H9 (cell line): ENCODE measurements at regions not wholly inside any gene's neighbourhood (a gene's known extent, or its start where the extent isn't known, plus 50 kb on each side); places are given as distances from the start of the nearest gene placed in this dataset.

ENCODE experiments used
- DNase-seq: peaks from one replicate; pipeline ENCODE4 v3.0.0-alpha.2; 2017
- H2AFZ ChIP-seq: one replicate; pipeline ENCODE4 v1.6.1; 2013; ENCODE audit warnings: mild to moderate bottlenecking, low read length, control low read depth, moderate library complexity
- H2AK5ac ChIP-seq: 2 replicates; pipeline ENCODE4 v1.6.1; 2013; ENCODE audit warnings: low read length, control low read depth, mixed read lengths; ENCODE audit not compliant: insufficient read length
- H2BK120ac ChIP-seq: one replicate; pipeline ENCODE4 v1.6.1; 2013; ENCODE audit warnings: low read depth, mild to moderate bottlenecking, low read length, control low read depth, inconsistent platforms; ENCODE audit not compliant: poor library complexity, severe bottlenecking
- H2BK12ac ChIP-seq: 2 replicates; pipeline ENCODE4 v1.6.1; 2013; ENCODE audit warnings: low read length, control low read depth, mixed read lengths, low read depth; ENCODE audit not compliant: insufficient read length
- H2BK15ac ChIP-seq: 2 replicates; pipeline ENCODE4 v1.6.1; 2013; ENCODE audit warnings: low read depth, low read length, control low read depth
- H2BK20ac ChIP-seq: one replicate; pipeline ENCODE4 v1.6.1; 2013; ENCODE audit warnings: low read depth, mild to moderate bottlenecking, low read length, control low read depth, inconsistent platforms; ENCODE audit not compliant: poor library complexity, severe bottlenecking
- H2BK5ac ChIP-seq: 2 replicates; pipeline ENCODE4 v1.6.1; 2013; ENCODE audit warnings: low read length, control low read depth, mixed read lengths; ENCODE audit not compliant: insufficient read length
- H3K14ac ChIP-seq: 2 replicates; pipeline ENCODE4 v1.6.1; 2013; ENCODE audit warnings: low read length, control low read depth; ENCODE audit not compliant: insufficient read depth
- H3K18ac ChIP-seq: 2 replicates; pipeline ENCODE4 v1.6.1; 2013; ENCODE audit warnings: low read depth, mild to moderate bottlenecking, mixed read lengths, low read length, control low read depth; ENCODE audit not compliant: insufficient read length
- H3K23ac ChIP-seq: 2 replicates; pipeline ENCODE4 v1.6.1; 2013; ENCODE audit warnings: low read length, control low read depth, mixed read lengths, low read depth; ENCODE audit not compliant: insufficient read length
- H3K23me2 ChIP-seq: 2 replicates; pipeline ENCODE4 v1.6.1; 2013; ENCODE audit warnings: low read depth, mild to moderate bottlenecking, mixed read lengths, low read length, control low read depth; ENCODE audit not compliant: insufficient read length, poor library complexity, severe bottlenecking
- H3K27ac ChIP-seq: 2 replicates; pipeline ENCODE4 v1.5.1; 2013; ENCODE audit warnings: low read length, control low read depth, mixed read lengths, low read depth; ENCODE audit not compliant: insufficient read length
- H3K27me3 ChIP-seq: 2 replicates; pipeline ENCODE4 v1.6.1; 2013; ENCODE audit warnings: low read length, control low read depth, inconsistent platforms; ENCODE audit not compliant: insufficient read depth
- H3K4ac ChIP-seq: 2 replicates; pipeline ENCODE4 v1.6.1; 2013; ENCODE audit warnings: low read depth, mild to moderate bottlenecking, control low read depth, inconsistent platforms, low read length, moderate library complexity
- H3K4me1 ChIP-seq: 2 replicates; pipeline ENCODE4 v1.6.1; 2013; ENCODE audit warnings: low read length, control low read depth, inconsistent platforms; ENCODE audit not compliant: insufficient read depth
- H3K4me2 ChIP-seq: 2 replicates; pipeline ENCODE4 v1.6.1; 2013; ENCODE audit warnings: low read length, control low read depth, mixed read lengths; ENCODE audit not compliant: insufficient read length, insufficient read depth
- H3K56ac ChIP-seq: 2 replicates; pipeline ENCODE4 v1.6.1; 2013; ENCODE audit warnings: low read depth, mild to moderate bottlenecking, mixed read lengths, low read length, control low read depth; ENCODE audit not compliant: insufficient read length
- H3K79me1 ChIP-seq: 2 replicates; pipeline ENCODE4 v1.6.1; 2013; ENCODE audit warnings: low read depth, mild to moderate bottlenecking, moderate library complexity, low read length, control low read depth, inconsistent platforms; ENCODE audit not compliant: insufficient read depth, poor library complexity, severe bottlenecking
- H3K79me2 ChIP-seq: 2 replicates; pipeline ENCODE4 v1.6.1; 2013; ENCODE audit warnings: low read length, control low read depth, inconsistent platforms; ENCODE audit not compliant: insufficient read depth
- H3K9ac ChIP-seq: 2 replicates; pipeline ENCODE4 v1.6.1; 2013; ENCODE audit warnings: low read length, control low read depth, mixed read lengths; ENCODE audit not compliant: insufficient read length; ENCODE audit errors: extremely low read depth
- H3K9me3 ChIP-seq: one replicate; pipeline ENCODE4 v1.6.1; 2013; ENCODE audit warnings: low read depth, low read length, inconsistent platforms; ENCODE audit not compliant: control insufficient read depth
- H3T11ph ChIP-seq: one replicate; pipeline ENCODE4 v1.6.1; 2013; ENCODE audit warnings: mild to moderate bottlenecking, low read length, control low read depth, inconsistent platforms
- H4K20me1 ChIP-seq: one replicate; pipeline ENCODE4 v1.6.1; 2013; ENCODE audit not compliant: control insufficient read depth, insufficient read length, insufficient read depth
- H4K5ac ChIP-seq: 2 replicates; pipeline ENCODE4 v1.6.1; 2013; ENCODE audit warnings: low read depth, mild to moderate bottlenecking, mixed read lengths, low read length, control low read depth; ENCODE audit not compliant: insufficient read length
- H4K8ac ChIP-seq: replicated peaks from 2 replicates; pipeline ENCODE4 v1.6.1; 2013; ENCODE audit warnings: low read length, control low read depth, mixed read lengths, low read depth; ENCODE audit not compliant: insufficient read length
- H4K91ac ChIP-seq: 2 replicates; pipeline ENCODE4 v1.6.1; 2013; ENCODE audit warnings: low read depth, mild to moderate bottlenecking, moderate library complexity, mixed read lengths, low read length, control low read depth; ENCODE audit not compliant: insufficient read length
- H3K27ac Mint-ChIP-seq, 3 experiments: 2 replicates in 2 of 3; 3 replicates in 1 of 3; pipeline ENCODE4 v1.8.0; 2020 to 2021; ENCODE audit warnings: mixed read lengths in 3 of 3, mild to moderate bottlenecking in 1 of 3, moderate library complexity in 1 of 3
- H3K27me3 Mint-ChIP-seq: 2 replicates; pipeline ENCODE4 v1.8.0; 2021; ENCODE audit warnings: low read depth, mild to moderate bottlenecking, moderate library complexity, mixed read lengths
- H3K36me3 Mint-ChIP-seq, 3 experiments: 2 replicates in 2 of 3; 3 replicates in 1 of 3; pipeline ENCODE4 v1.8.0; 2020 to 2021; ENCODE audit warnings: low read depth in 3 of 3, mixed read lengths in 3 of 3; ENCODE audit not compliant: insufficient read depth in 1 of 3
- H3K4me1 Mint-ChIP-seq, 2 experiments: 2 replicates each; pipeline ENCODE4 v1.8.0; 2020; ENCODE audit warnings: mixed read lengths in 2 of 2
- H3K4me3 Mint-ChIP-seq, 2 experiments: 2 replicates in 1 of 2; 3 replicates in 1 of 2; pipeline ENCODE4 v1.8.0; 2020 to 2021; ENCODE audit warnings: mild to moderate bottlenecking in 2 of 2, mixed read lengths in 2 of 2, moderate library complexity in 1 of 2
- H3K9me3 Mint-ChIP-seq, 2 experiments: 2 replicates in 1 of 2; 3 replicates in 1 of 2; pipeline ENCODE4 v1.8.0; 2020; ENCODE audit warnings: mild to moderate bottlenecking in 2 of 2, mixed read lengths in 2 of 2, moderate library complexity in 1 of 2
- TF ChIP-seq, protein P1 (sequence below): fragments of 200-600 bp; sonication (generic); conservative IDR thresholded peaks from 3 replicates; pipeline ENCODE4 v1.8.0; 2021; ENCODE audit warnings: antibody characterized with exemption, mild to moderate bottlenecking

DNA sequence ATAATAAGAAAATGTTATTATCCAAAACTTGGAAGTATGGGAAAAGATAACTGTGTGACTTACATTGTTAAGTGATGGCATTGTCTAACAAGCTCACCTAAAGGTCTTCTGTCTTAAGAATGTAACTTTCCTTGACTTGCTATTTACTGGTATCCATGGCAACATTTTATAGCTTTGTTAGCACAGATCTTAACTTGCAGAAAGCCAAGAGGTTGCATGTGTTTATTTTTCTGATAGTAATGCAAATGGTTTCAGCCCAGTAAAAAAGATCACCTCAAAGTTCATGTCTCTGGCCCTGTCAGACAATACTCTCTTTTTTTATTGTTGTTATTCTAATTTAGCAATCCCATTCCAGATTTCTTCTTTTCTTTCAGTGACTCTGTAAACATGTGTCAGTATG, 425.3 kb downstream of the SPRY1 start:
- H4K20me1 ChIP-seq = no peaks in the 10 kb centered on the region
- no peak overlapping the region for H3K14ac ChIP-seq
- no peaks in the 10 kb centered on the region; the same call in 1 of the 2 replicates for H3K4me1 ChIP-seq
- H2BK20ac ChIP-seq = no peak overlapping the region
- H3K4ac ChIP-seq = no peak overlapping the region
- no peak overlapping the region for H3K27ac ChIP-seq
- H3K79me2 ChIP-seq = no peaks in the 10 kb centered on the region
- H4K8ac ChIP-seq = no peak overlapping the region
- Mint-ChIP-seq H3K9me3 (peaks cover 8 to 11% of the 10 kb centered on the region in 2 experiments), H3K27me3 (no peaks in the 10 kb centered on the region; the same call in 1 of the 2 replicates), H3K27ac (peak overlapping the region in 1 of 3 experiments; percentile 13; a peak in 1 of 7 replicates), H3K36me3 (peaks cover 0 to 22% (median 5%) of the 10 kb centered on the region in 3 experiments; a peak in 5 of 7 replicates), H3K4me1 (peaks cover 7 to 15% of the 10 kb centered on the region in 2 experiments), H3K4me3 (no peak overlapping the region)
- H2AFZ ChIP-seq = no peak overlapping the region
- TF ChIP-seq, protein P1, sequence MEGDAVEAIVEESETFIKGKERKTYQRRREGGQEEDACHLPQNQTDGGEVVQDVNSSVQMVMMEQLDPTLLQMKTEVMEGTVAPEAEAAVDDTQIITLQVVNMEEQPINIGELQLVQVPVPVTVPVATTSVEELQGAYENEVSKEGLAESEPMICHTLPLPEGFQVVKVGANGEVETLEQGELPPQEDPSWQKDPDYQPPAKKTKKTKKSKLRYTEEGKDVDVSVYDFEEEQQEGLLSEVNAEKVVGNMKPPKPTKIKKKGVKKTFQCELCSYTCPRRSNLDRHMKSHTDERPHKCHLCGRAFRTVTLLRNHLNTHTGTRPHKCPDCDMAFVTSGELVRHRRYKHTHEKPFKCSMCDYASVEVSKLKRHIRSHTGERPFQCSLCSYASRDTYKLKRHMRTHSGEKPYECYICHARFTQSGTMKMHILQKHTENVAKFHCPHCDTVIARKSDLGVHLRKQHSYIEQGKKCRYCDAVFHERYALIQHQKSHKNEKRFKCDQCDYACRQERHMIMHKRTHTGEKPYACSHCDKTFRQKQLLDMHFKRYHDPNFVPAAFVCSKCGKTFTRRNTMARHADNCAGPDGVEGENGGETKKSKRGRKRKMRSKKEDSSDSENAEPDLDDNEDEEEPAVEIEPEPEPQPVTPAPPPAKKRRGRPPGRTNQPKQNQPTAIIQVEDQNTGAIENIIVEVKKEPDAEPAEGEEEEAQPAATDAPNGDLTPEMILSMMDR = no peak
- no peak overlapping the region for H2BK12ac ChIP-seq
- no peak for DNase-seq
- no peak overlapping the region for H4K91ac ChIP-seq
- no peak overlapping the region for H3K56ac ChIP-seq
- H2BK5ac ChIP-seq = no peak overlapping the region
- no peak overlapping the region for H3K23ac ChIP-seq
- H3K9me3 ChIP-seq = no peaks in the 10 kb centered on the region
- H3K79me1 ChIP-seq = no peaks in the 10 kb centered on the region
- H3K27me3 ChIP-seq = no peaks in the 10 kb centered on the region
- H2BK15ac ChIP-seq = no peak overlapping the region
- H3T11ph ChIP-seq = no peak overlapping the region
- no peak overlapping the region for H2BK120ac ChIP-seq
- H2AK5ac ChIP-seq = no peak overlapping the region
- H3K23me2 ChIP-seq = no peaks in the 10 kb centered on the region
- H3K4me2 ChIP-seq = no peak overlapping the region
- no peak overlapping the region for H3K9ac ChIP-seq
- no peak overlapping the region for H4K5ac ChIP-seq
- no peak overlapping the region for H3K18ac ChIP-seq
